ENCODE measurements at regions not wholly inside any gene's neighbourhood (a gene's known extent, or its start where the extent isn't known, plus 50 kb on each side); places are given as distances from the start of the nearest gene placed in this dataset.

DNA sequence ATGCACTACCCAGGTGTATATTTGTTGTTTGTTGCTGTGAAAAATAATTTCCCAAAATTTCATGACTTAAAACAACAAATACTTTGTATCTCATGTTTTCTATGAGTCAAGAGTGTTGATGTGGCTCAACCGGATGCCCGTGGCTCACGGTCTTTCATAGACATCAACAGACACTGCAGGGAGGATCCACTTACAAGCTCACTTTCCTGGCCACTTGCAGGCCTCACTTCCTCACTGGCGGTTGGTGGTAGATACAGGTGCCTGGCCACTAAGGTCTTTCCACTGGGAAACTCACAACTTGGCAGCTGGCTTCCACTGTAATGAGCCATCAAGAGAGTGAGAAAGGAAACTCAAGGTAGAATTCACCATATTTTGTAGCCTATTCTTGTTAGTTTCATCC, 662.9 kb downstream of the IRS1 start:
- TF ChIP-seq, protein P1, sequence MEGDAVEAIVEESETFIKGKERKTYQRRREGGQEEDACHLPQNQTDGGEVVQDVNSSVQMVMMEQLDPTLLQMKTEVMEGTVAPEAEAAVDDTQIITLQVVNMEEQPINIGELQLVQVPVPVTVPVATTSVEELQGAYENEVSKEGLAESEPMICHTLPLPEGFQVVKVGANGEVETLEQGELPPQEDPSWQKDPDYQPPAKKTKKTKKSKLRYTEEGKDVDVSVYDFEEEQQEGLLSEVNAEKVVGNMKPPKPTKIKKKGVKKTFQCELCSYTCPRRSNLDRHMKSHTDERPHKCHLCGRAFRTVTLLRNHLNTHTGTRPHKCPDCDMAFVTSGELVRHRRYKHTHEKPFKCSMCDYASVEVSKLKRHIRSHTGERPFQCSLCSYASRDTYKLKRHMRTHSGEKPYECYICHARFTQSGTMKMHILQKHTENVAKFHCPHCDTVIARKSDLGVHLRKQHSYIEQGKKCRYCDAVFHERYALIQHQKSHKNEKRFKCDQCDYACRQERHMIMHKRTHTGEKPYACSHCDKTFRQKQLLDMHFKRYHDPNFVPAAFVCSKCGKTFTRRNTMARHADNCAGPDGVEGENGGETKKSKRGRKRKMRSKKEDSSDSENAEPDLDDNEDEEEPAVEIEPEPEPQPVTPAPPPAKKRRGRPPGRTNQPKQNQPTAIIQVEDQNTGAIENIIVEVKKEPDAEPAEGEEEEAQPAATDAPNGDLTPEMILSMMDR (IDR thresholded peaks at IDR 0.05; ENCODE audit: borderline replicate concordance, extremely low read depth, low read length, poor library complexity, severe bottlenecking) = no peak
- no peak for TF ChIP-seq EZH2 (IDR thresholded peaks at IDR 0.05; ENCODE audit: borderline replicate concordance, low read depth, low read length, severe bottlenecking)
